HCT116 (cell line): ENCODE measurements at regions not wholly inside any gene's neighbourhood (a gene's known extent, or its start where the extent isn't known, plus 50 kb on each side); places are given as distances from the start of the nearest gene placed in this dataset.

ENCODE experiments used
- ATAC-seq: fragments of 200-7000 bp; cut with Tn5 transposase; 2 replicates; pipeline ENCODE4 v1.9.1; 2020; ENCODE audit warnings: mild to moderate bottlenecking, moderate library complexity
- BruUV-seq: library from RNA; stranded (reverse); fragments of 400-500 nt; replicated peaks from 2 replicates; lab custom pipeline; 2021; lab: Mats Ljungman, UMichigan
- CTCF ChIA-PET: fragments of 300-600 bp; sonication (Branson Sonifier 250); formaldehyde crosslinking; loops from one replicate; lab custom pipeline; 2021; ENCODE audit warnings: antibody characterized with exemption; lab: Charles Lee
- POLR2A ChIA-PET: fragments of 300-600, 350-600 bp; sonication (Branson Sonifier 250); formaldehyde crosslinking; loops from one replicate; lab custom pipeline; 2021; ENCODE audit warnings: antibody characterized with exemption; lab: Charles Lee
- RAD21 ChIA-PET, 2 experiments: fragments of 300-600 bp; sonication (Branson Sonifier 250); formaldehyde crosslinking; loops; one replicate each; lab custom pipeline; 2023; ENCODE audit warnings: low total read pairs in 2 of 2; ENCODE audit not compliant: uncharacterized antibody in 2 of 2, unreplicated experiment in 2 of 2, low non-redundant PET in 1 of 2; lab: Charles Lee
- DNase-seq: peaks from one replicate; pipeline ENCODE4 v3.0.0-alpha.2; 2010; ENCODE audit warnings: low read depth, low spot score
- H2AFZ ChIP-seq: fragments of 200-600 bp; shearing (Covaris generic), sonication (generic); 2 replicates; pipeline ENCODE4 v1.6.1; 2017; ENCODE audit warnings: low read depth, mixed run types, mixed read lengths, antibody characterized with exemption, low read length; ENCODE audit not compliant: poor library complexity, severe bottlenecking
- H3K27ac ChIP-seq: 2 replicates; pipeline ENCODE4 v1.5.1; 2012; ENCODE audit warnings: low read depth, low read length
- H3K27me3 ChIP-seq: fragments of 200-600 bp; sonication (generic); 2 replicates; pipeline ENCODE4 v1.6.1; 2016; ENCODE audit warnings: mixed run types, low read length, mixed read lengths; ENCODE audit not compliant: insufficient read depth
- H3K36me3 ChIP-seq, 2 experiments: fragments of 200-500 bp in 1 of 2; fragments of 200-600 bp in 1 of 2; sonication (Bioruptor generic) in 1 of 2; sonication (generic) in 1 of 2; 2 replicates each; pipeline versions ENCODE4 v1.5.1 to v1.6.1; 2014 to 2016; ENCODE audit warnings: low read length in 2 of 2, inconsistent platforms in 1 of 2, mixed read lengths in 1 of 2, mixed run types in 1 of 2; ENCODE audit not compliant: insufficient read depth in 2 of 2, control insufficient read depth in 1 of 2
- H3K4me1 ChIP-seq, 2 experiments: fragments of 200-600 bp in 1 of 2; sonication (generic) in 1 of 2; 2 replicates each; pipeline versions ENCODE4 v1.5.1 to v1.6.1; 2012 to 2017; ENCODE audit warnings: low read length in 2 of 2, inconsistent platforms in 1 of 2, mild to moderate bottlenecking in 1 of 2, mixed read lengths in 1 of 2, mixed run types in 1 of 2, moderate library complexity in 1 of 2; ENCODE audit not compliant: insufficient read depth in 2 of 2, control insufficient read depth in 1 of 2
- H3K4me2 ChIP-seq: fragments of 200-600 bp; sonication (generic); 2 replicates; pipeline ENCODE4 v1.6.1; 2017; ENCODE audit warnings: mixed run types, low read length, mixed read lengths
- H3K4me3 ChIP-seq, 2 experiments: fragments of 200-600 bp in 1 of 2; sonication (generic) in 1 of 2; replicated peaks in 1 of 2; 2 replicates each; pipeline ENCODE4 v1.5.1; 2011 to 2016; ENCODE audit warnings: low read length in 2 of 2, control low read depth in 1 of 2, low read depth in 1 of 2, mild to moderate bottlenecking in 1 of 2, mixed read lengths in 1 of 2, mixed run types in 1 of 2
- H3K79me2 ChIP-seq: fragments of 200-600 bp; sonication (generic); 2 replicates; pipeline ENCODE4 v1.6.1; 2017; ENCODE audit warnings: mild to moderate bottlenecking, mixed run types, low read length, moderate library complexity, mixed read lengths; ENCODE audit not compliant: insufficient read depth
- H3K9ac ChIP-seq: fragments of 200-600 bp; sonication (generic); 2 replicates; pipeline ENCODE4 v1.6.1; 2016; ENCODE audit warnings: low read length, mixed read lengths
- H3K9me2 ChIP-seq: fragments of 200-600 bp; sonication (generic), shearing (Covaris generic); 2 replicates; pipeline ENCODE4 v1.6.1; 2017; ENCODE audit warnings: mixed run types, mild to moderate bottlenecking, moderate library complexity; ENCODE audit not compliant: insufficient read depth
- H3K9me3 ChIP-seq, 2 experiments: fragments of 200-500 bp in 1 of 2; fragments of 200-600 bp in 1 of 2; sonication (Bioruptor generic) in 1 of 2; sonication (generic) in 1 of 2; 2 replicates each; pipeline ENCODE4 v1.6.1; 2014 to 2017; ENCODE audit warnings: low read length in 2 of 2, mixed read lengths in 2 of 2, inconsistent platforms in 1 of 2, low read depth in 1 of 2, mild to moderate bottlenecking in 1 of 2, mixed run types in 1 of 2, moderate library complexity in 1 of 2; ENCODE audit not compliant: control insufficient read depth in 1 of 2, insufficient read depth in 1 of 2
- H4K20me1 ChIP-seq: fragments of 200-600 bp; sonication (generic), shearing (Covaris generic); 2 replicates; pipeline ENCODE4 v1.6.1; 2017; ENCODE audit warnings: mixed run types, mild to moderate bottlenecking, moderate library complexity; ENCODE audit not compliant: insufficient read depth
- CBX3 ChIP-seq: IDR thresholded peaks from 2 replicates; pipeline ENCODE4 v1.6.1; 2012; ENCODE audit warnings: low read depth
- CEBPB ChIP-seq: IDR thresholded peaks from 2 replicates; pipeline ENCODE4 v1.6.1; 2012; ENCODE audit warnings: low read depth
- EGR1 ChIP-seq: IDR thresholded peaks from 2 replicates; pipeline ENCODE4 v1.6.1; 2012; ENCODE audit warnings: low read depth
- FOSL1 ChIP-seq: IDR thresholded peaks from 2 replicates; pipeline ENCODE4 v1.6.1; 2012; ENCODE audit warnings: low read depth
- SIN3A ChIP-seq: IDR thresholded peaks from 2 replicates; pipeline ENCODE4 v1.6.1; 2012; ENCODE audit warnings: low read depth
- SRF ChIP-seq: IDR thresholded peaks from 2 replicates; pipeline ENCODE4 v1.6.1; 2012; ENCODE audit warnings: low read depth
- YY1 ChIP-seq: IDR thresholded peaks from 2 replicates; pipeline ENCODE4 v1.6.1; 2011; ENCODE audit warnings: low read length, low read depth, moderate library complexity, mild to moderate bottlenecking; ENCODE audit not compliant: insufficient replicate concordance; ENCODE audit errors: extremely low read depth
- intact Hi-C: fragments of 100-400 bp; cut with micrococcal nuclease; formaldehyde crosslinking; loops from 2 replicates; pipeline ENCODE4 v1.10.0; 2022
- TF ChIP-seq, protein P1 (sequence below), 3 experiments: fragments of 200-600 bp in 1 of 3; sonication (generic) in 1 of 3; IDR thresholded peaks in 2 of 3; conservative IDR thresholded peaks in 1 of 3; 2 replicates each; pipeline ENCODE4 v1.5.1; 2012 to 2017; ENCODE audit warnings: low read depth in 2 of 3, low read length in 2 of 3, antibody characterized with exemption in 1 of 3, borderline replicate concordance in 1 of 3, control low read depth in 1 of 3, mild to moderate bottlenecking in 1 of 3, mixed read lengths in 1 of 3, mixed run types in 1 of 3, moderate library complexity in 1 of 3; ENCODE audit not compliant: insufficient read depth in 1 of 3
- TF ChIP-seq, protein P2 (sequence below): IDR thresholded peaks from 2 replicates; pipeline ENCODE4 v1.6.1; 2011; ENCODE audit warnings: mild to moderate bottlenecking, low read length, moderate library complexity; ENCODE audit not compliant: insufficient replicate concordance; ENCODE audit errors: extremely low read depth

DNA sequence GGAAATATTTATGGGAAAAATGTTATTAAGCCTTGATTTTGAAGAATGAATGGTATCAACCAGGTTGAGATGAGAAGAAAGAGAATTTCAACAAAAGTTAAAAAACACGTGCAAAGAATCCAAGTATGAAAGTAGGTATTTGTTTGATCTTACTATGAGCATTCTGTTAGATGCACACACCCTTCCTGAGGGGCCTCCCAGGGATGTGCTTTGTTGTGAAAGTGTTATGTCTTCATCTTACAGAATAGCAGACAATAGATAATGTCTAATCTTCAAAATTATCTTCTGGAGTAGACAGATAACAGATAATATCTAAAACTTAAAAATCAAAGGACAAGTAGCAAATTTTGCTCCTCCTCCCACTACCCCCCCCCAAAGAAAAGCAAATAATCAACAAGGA, 155.2 kb upstream of the COL3A1 start:
- no peaks in the 10 kb centered on the region for H3K27me3 ChIP-seq
- no peaks in the 10 kb centered on the region; a peak in 1 of 4 replicates for H3K9me3 ChIP-seq
- TF ChIP-seq, protein P1, sequence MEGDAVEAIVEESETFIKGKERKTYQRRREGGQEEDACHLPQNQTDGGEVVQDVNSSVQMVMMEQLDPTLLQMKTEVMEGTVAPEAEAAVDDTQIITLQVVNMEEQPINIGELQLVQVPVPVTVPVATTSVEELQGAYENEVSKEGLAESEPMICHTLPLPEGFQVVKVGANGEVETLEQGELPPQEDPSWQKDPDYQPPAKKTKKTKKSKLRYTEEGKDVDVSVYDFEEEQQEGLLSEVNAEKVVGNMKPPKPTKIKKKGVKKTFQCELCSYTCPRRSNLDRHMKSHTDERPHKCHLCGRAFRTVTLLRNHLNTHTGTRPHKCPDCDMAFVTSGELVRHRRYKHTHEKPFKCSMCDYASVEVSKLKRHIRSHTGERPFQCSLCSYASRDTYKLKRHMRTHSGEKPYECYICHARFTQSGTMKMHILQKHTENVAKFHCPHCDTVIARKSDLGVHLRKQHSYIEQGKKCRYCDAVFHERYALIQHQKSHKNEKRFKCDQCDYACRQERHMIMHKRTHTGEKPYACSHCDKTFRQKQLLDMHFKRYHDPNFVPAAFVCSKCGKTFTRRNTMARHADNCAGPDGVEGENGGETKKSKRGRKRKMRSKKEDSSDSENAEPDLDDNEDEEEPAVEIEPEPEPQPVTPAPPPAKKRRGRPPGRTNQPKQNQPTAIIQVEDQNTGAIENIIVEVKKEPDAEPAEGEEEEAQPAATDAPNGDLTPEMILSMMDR (IDR thresholded peaks at IDR 0.05 in 2 of 3, conservative IDR thresholded peaks at IDR 0.05 in 1 of 3; ENCODE audit: borderline replicate concordance in 1 of 3, insufficient read depth in 1 of 3, low read depth in 2 of 3, low read length in 2 of 3), result no peak
- TF ChIP-seq, protein P2, sequence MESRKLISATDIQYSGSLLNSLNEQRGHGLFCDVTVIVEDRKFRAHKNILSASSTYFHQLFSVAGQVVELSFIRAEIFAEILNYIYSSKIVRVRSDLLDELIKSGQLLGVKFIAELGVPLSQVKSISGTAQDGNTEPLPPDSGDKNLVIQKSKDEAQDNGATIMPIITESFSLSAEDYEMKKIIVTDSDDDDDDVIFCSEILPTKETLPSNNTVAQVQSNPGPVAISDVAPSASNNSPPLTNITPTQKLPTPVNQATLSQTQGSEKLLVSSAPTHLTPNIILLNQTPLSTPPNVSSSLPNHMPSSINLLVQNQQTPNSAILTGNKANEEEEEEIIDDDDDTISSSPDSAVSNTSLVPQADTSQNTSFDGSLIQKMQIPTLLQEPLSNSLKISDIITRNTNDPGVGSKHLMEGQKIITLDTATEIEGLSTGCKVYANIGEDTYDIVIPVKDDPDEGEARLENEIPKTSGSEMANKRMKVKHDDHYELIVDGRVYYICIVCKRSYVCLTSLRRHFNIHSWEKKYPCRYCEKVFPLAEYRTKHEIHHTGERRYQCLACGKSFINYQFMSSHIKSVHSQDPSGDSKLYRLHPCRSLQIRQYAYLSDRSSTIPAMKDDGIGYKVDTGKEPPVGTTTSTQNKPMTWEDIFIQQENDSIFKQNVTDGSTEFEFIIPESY, result no peak
- no peak for TF ChIP-seq SRF
- TF ChIP-seq YY1, result no peak
- TF ChIP-seq CEBPB, result no peak
- TF ChIP-seq EGR1, result no peak
- no peak for TF ChIP-seq SIN3A
- no peak for TF ChIP-seq FOSL1
- TF ChIP-seq CBX3, result no peak
- no peak overlapping the region for H3K4me3 ChIP-seq
- intact Hi-C loops, result no loop called here
- no TSS peak for BruUV-seq
- DNase-seq (no peak), ATAC-seq (no peak)
- RAD21 ChIA-PET, result no interaction called here
- no peaks in the 10 kb centered on the region for H3K36me3 ChIP-seq
- CTCF ChIA-PET, result no interaction called here
- H3K79me2 ChIP-seq, result no peaks in the 10 kb centered on the region
- no peak overlapping the region for H2AFZ ChIP-seq
- no peak overlapping the region for H3K4me2 ChIP-seq
- no peaks in the 10 kb centered on the region for H3K4me1 ChIP-seq
- POLR2A ChIA-PET, result no interaction called here
- H3K27ac ChIP-seq, result no peak overlapping the region
- no peaks in the 10 kb centered on the region for H4K20me1 ChIP-seq
- no peaks in the 10 kb centered on the region for H3K9me2 ChIP-seq
- H3K9ac ChIP-seq, result no peak overlapping the region
